ENCODE measurements at regions not wholly inside any gene's neighbourhood (a gene's known extent, or its start where the extent isn't known, plus 50 kb on each side); places are given as distances from the start of the nearest gene placed in this dataset.

DNA sequence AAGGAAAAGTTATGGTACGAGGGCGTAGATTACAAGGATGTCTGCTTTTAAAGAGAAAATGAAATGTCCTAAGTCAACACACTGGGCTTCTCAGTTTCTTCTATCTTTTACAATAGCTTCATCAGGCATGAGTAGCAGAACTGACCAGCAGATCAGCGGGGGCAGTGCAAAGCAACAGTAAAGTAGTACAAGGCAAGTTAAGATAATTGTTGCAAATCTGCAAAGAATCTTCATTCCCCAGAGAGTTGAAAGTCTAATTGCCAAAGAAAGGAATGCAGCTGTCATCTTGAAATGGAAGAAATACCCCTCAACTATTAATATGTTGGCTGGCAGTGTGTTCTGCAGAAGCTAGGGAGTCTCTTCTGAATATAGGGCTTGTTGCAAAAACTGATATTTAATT is 60.2 kb upstream of the SLC39A10 start:
- DNase-seq (ENCODE audit: low read depth, low spot score) (no peak), ATAC-seq (no peak)
- H3K9me3 ChIP-seq (ENCODE audit: control insufficient read depth in 1 of 2, insufficient read depth in 1 of 2, low read depth in 1 of 2, low read length in 2 of 2) = no peaks in the 10 kb centered on the region
- ChIA-PET RAD21 (ENCODE audit: low non-redundant PET in 1 of 2, low total read pairs in 2 of 2, uncharacterized antibody in 2 of 2, unreplicated experiment in 2 of 2) (no interaction called here), CTCF (no interaction called here), POLR2A (no interaction called here)
- H3K9ac ChIP-seq (ENCODE audit: low read length) = no peak overlapping the region
- no peaks in the 10 kb centered on the region for H3K27me3 ChIP-seq (ENCODE audit: insufficient read depth, low read length)
- TF ChIP-seq ELF1 (IDR thresholded peaks at IDR 0.05; ENCODE audit: borderline replicate concordance, low read depth) (no peak), TCF7L2 (IDR thresholded peaks at IDR 0.05; ENCODE audit: borderline replicate concordance, extremely low read depth, insufficient read depth, insufficient read length) (no peak), ATF3 (IDR thresholded peaks at IDR 0.05) (no peak), CBX3 (IDR thresholded peaks at IDR 0.05; ENCODE audit: low read depth) (no peak), SP1 (IDR thresholded peaks at IDR 0.05; ENCODE audit: low read depth) (no peak), ZNF274 (IDR thresholded peaks at IDR 0.05; ENCODE audit: low read depth, low read length) (no peak), JUND (IDR thresholded peaks at IDR 0.05) (no peak), RAD21 (IDR thresholded peaks at IDR 0.05; ENCODE audit: low read depth) (no peak), SIN3A (IDR thresholded peaks at IDR 0.05; ENCODE audit: low read depth) (no peak), FOSL1 (IDR thresholded peaks at IDR 0.05; ENCODE audit: low read depth) (no peak), EZH2 (IDR thresholded peaks at IDR 0.05) (no peak), MAX (IDR thresholded peaks at IDR 0.05) (no peak), YY1 (IDR thresholded peaks at IDR 0.05; ENCODE audit: extremely low read depth, insufficient replicate concordance, low read depth, low read length) (no peak), POLR2A (IDR thresholded peaks at IDR 0.05; ENCODE audit: borderline replicate concordance, extremely low read depth, insufficient read depth, insufficient read length) (no peak), POLR2AphosphoS5 (IDR thresholded peaks at IDR 0.05; ENCODE audit: low read depth, low read length) (no peak)
- TF ChIP-seq, protein P1, sequence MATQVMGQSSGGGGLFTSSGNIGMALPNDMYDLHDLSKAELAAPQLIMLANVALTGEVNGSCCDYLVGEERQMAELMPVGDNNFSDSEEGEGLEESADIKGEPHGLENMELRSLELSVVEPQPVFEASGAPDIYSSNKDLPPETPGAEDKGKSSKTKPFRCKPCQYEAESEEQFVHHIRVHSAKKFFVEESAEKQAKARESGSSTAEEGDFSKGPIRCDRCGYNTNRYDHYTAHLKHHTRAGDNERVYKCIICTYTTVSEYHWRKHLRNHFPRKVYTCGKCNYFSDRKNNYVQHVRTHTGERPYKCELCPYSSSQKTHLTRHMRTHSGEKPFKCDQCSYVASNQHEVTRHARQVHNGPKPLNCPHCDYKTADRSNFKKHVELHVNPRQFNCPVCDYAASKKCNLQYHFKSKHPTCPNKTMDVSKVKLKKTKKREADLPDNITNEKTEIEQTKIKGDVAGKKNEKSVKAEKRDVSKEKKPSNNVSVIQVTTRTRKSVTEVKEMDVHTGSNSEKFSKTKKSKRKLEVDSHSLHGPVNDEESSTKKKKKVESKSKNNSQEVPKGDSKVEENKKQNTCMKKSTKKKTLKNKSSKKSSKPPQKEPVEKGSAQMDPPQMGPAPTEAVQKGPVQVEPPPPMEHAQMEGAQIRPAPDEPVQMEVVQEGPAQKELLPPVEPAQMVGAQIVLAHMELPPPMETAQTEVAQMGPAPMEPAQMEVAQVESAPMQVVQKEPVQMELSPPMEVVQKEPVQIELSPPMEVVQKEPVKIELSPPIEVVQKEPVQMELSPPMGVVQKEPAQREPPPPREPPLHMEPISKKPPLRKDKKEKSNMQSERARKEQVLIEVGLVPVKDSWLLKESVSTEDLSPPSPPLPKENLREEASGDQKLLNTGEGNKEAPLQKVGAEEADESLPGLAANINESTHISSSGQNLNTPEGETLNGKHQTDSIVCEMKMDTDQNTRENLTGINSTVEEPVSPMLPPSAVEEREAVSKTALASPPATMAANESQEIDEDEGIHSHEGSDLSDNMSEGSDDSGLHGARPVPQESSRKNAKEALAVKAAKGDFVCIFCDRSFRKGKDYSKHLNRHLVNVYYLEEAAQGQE (IDR thresholded peaks at IDR 0.05; ENCODE audit: low read depth) = no peak
- TF ChIP-seq, protein P2, sequence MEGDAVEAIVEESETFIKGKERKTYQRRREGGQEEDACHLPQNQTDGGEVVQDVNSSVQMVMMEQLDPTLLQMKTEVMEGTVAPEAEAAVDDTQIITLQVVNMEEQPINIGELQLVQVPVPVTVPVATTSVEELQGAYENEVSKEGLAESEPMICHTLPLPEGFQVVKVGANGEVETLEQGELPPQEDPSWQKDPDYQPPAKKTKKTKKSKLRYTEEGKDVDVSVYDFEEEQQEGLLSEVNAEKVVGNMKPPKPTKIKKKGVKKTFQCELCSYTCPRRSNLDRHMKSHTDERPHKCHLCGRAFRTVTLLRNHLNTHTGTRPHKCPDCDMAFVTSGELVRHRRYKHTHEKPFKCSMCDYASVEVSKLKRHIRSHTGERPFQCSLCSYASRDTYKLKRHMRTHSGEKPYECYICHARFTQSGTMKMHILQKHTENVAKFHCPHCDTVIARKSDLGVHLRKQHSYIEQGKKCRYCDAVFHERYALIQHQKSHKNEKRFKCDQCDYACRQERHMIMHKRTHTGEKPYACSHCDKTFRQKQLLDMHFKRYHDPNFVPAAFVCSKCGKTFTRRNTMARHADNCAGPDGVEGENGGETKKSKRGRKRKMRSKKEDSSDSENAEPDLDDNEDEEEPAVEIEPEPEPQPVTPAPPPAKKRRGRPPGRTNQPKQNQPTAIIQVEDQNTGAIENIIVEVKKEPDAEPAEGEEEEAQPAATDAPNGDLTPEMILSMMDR (IDR thresholded peaks at IDR 0.05 in 2 of 3, conservative IDR thresholded peaks at IDR 0.05 in 1 of 3; ENCODE audit: borderline replicate concordance in 1 of 3, insufficient read depth in 1 of 3, low read depth in 2 of 3, low read length in 2 of 3) = no peak
- no TSS peak for BruUV-seq (replicated peaks)
- no peaks in the 10 kb centered on the region for H4K20me1 ChIP-seq (ENCODE audit: insufficient read depth)
- no peaks in the 10 kb centered on the region for H3K9me2 ChIP-seq (ENCODE audit: insufficient read depth)
- H3K4me1 ChIP-seq (ENCODE audit: control insufficient read depth in 1 of 2, insufficient read depth in 2 of 2, low read length in 2 of 2) = no peaks in the 10 kb centered on the region
- H3K36me3 ChIP-seq (ENCODE audit: control insufficient read depth in 1 of 2, insufficient read depth in 2 of 2, low read length in 2 of 2) = no peaks in the 10 kb centered on the region
- intact Hi-C loops (cut with micrococcal nuclease) = no loop called here
- no peak overlapping the region for H3K27ac ChIP-seq (ENCODE audit: low read depth, low read length)
- H2AFZ ChIP-seq (ENCODE audit: low read depth, low read length, poor library complexity, severe bottlenecking) = no peak overlapping the region
- H3K4me2 ChIP-seq (ENCODE audit: low read length) = no peak overlapping the region
- no peaks in the 10 kb centered on the region for H3K79me2 ChIP-seq (ENCODE audit: insufficient read depth, low read length)
- H3K4me3 ChIP-seq (replicated peaks in 1 of 2; ENCODE audit: low read depth in 1 of 2, low read length in 2 of 2) = no peak overlapping the region

Data from HCT116 (cell line).